ENCODE measurements at regions not wholly inside any gene's neighbourhood (a gene's known extent, or its start where the extent isn't known, plus 50 kb on each side); places are given as distances from the start of the nearest gene placed in this dataset.

GRCh38 chr4:36990128-36990872 is 254.2 kb upstream of the NWD2 start:
- no peak overlapping the region for H3K4me3 Mint-ChIP-seq (ENCODE audit: unreplicated experiment)
- no peaks in the 10 kb centered on the region for H3K4me1 Mint-ChIP-seq (ENCODE audit: unreplicated experiment)
- no peak for DNase-seq (ENCODE audit: low spot score)
- H3K27ac Mint-ChIP-seq (ENCODE audit: unreplicated experiment) = no peak overlapping the region
- no peaks in the 10 kb centered on the region for H3K9me3 Mint-ChIP-seq (ENCODE audit: unreplicated experiment)
- no peaks in the 10 kb centered on the region for H3K27me3 Mint-ChIP-seq (ENCODE audit: unreplicated experiment)
- no peak for TF ChIP-seq CTCF (IDR thresholded peaks at IDR 0.05; ENCODE audit: unreplicated experiment)
- H3K36me3 Mint-ChIP-seq (ENCODE audit: low read depth, unreplicated experiment) = no peaks in the 10 kb centered on the region

- DNase-seq (ENCODE audit: low spot score) = no peak
- Mint-ChIP-seq H3K4me1 (ENCODE audit: unreplicated experiment) (peaks cover 9% of the 10 kb centered on the region), H3K27ac (ENCODE audit: unreplicated experiment) (no peak overlapping the region), H3K4me3 (ENCODE audit: unreplicated experiment) (no peak overlapping the region), H3K27me3 (ENCODE audit: unreplicated experiment) (no peaks in the 10 kb centered on the region), H3K9me3 (ENCODE audit: unreplicated experiment) (no peaks in the 10 kb centered on the region), H3K36me3 (ENCODE audit: low read depth, unreplicated experiment) (no peaks in the 10 kb centered on the region)
- no peak for TF ChIP-seq CTCF (IDR thresholded peaks at IDR 0.05; ENCODE audit: unreplicated experiment)
Observed at GRCh38 chr4:36997727-36998126, 246.8 kb upstream of the NWD2 start.

GRCh38 chr4:37000281-37000680 is 244.3 kb upstream of the NWD2 start:
- TF ChIP-seq CTCF (IDR thresholded peaks at IDR 0.05; ENCODE audit: unreplicated experiment) = no peak
- no peak for DNase-seq (ENCODE audit: low spot score)
- H3K36me3 Mint-ChIP-seq (ENCODE audit: low read depth, unreplicated experiment) = no peaks in the 10 kb centered on the region
- no peaks in the 10 kb centered on the region for H3K27me3 Mint-ChIP-seq (ENCODE audit: unreplicated experiment)
- H3K4me3 Mint-ChIP-seq (ENCODE audit: unreplicated experiment) = no peak overlapping the region
- no peaks in the 10 kb centered on the region for H3K9me3 Mint-ChIP-seq (ENCODE audit: unreplicated experiment)
- H3K27ac Mint-ChIP-seq (ENCODE audit: unreplicated experiment) = no peak overlapping the region
- H3K4me1 Mint-ChIP-seq (ENCODE audit: unreplicated experiment) = peaks cover 9% of the 10 kb centered on the region

GRCh38 chr4:37001688-37002436 is 242.7 kb upstream of the NWD2 start:
- H3K27ac Mint-ChIP-seq (ENCODE audit: unreplicated experiment) = no peak overlapping the region
- DNase-seq (ENCODE audit: low spot score) = no peak
- no peak for TF ChIP-seq CTCF (IDR thresholded peaks at IDR 0.05; ENCODE audit: unreplicated experiment)
- no peaks in the 10 kb centered on the region for H3K27me3 Mint-ChIP-seq (ENCODE audit: unreplicated experiment)
- H3K4me1 Mint-ChIP-seq (ENCODE audit: unreplicated experiment) = peaks cover 9% of the 10 kb centered on the region
- peaks cover 3% of the 10 kb centered on the region for H3K36me3 Mint-ChIP-seq (ENCODE audit: low read depth, unreplicated experiment)
- no peaks in the 10 kb centered on the region for H3K9me3 Mint-ChIP-seq (ENCODE audit: unreplicated experiment)
- H3K4me3 Mint-ChIP-seq (ENCODE audit: unreplicated experiment) = no peak overlapping the region

GRCh38 chr4:37002625-37003024 is 241.9 kb upstream of the NWD2 start:
- H3K4me3 Mint-ChIP-seq (ENCODE audit: unreplicated experiment) = no peak overlapping the region
- H3K4me1 Mint-ChIP-seq (ENCODE audit: unreplicated experiment) = peaks cover 6% of the 10 kb centered on the region
- H3K36me3 Mint-ChIP-seq (ENCODE audit: low read depth, unreplicated experiment) = peaks cover 3% of the 10 kb centered on the region
- no peak for TF ChIP-seq CTCF (IDR thresholded peaks at IDR 0.05; ENCODE audit: unreplicated experiment)
- no peak overlapping the region for H3K27ac Mint-ChIP-seq (ENCODE audit: unreplicated experiment)
- no peaks in the 10 kb centered on the region for H3K9me3 Mint-ChIP-seq (ENCODE audit: unreplicated experiment)
- no peak for DNase-seq (ENCODE audit: low spot score)
- H3K27me3 Mint-ChIP-seq (ENCODE audit: unreplicated experiment) = no peaks in the 10 kb centered on the region
